Hepatocyte (in vitro differentiated cells): ENCODE measurements at regions not wholly inside any gene's neighbourhood (a gene's known extent, or its start where the extent isn't known, plus 50 kb on each side); places are given as distances from the start of the nearest gene placed in this dataset.

Experiments
- DNase-seq: peaks from one replicate; pipeline ENCODE4 v3.0.0-alpha.2; 2016; ENCODE audit warnings: low spot score
- H2AFZ ChIP-seq: fragments of 200-600 bp; sonication (generic); 2 replicates; pipeline ENCODE4 v1.6.0; 2016; ENCODE audit warnings: antibody characterized with exemption, mild to moderate bottlenecking
- H3K27ac ChIP-seq: fragments of 200-600 bp; sonication (generic); 2 replicates; pipeline ENCODE4 v1.5.1; 2016; ENCODE audit warnings: mild to moderate bottlenecking
- H3K27me3 ChIP-seq: fragments of 200-600 bp; sonication (generic); 2 replicates; pipeline ENCODE4 v1.6.1; 2016
- H3K36me3 ChIP-seq: fragments of 200-600 bp; sonication (generic); replicated peaks from 2 replicates; pipeline ENCODE4 v1.5.1; 2016; ENCODE audit warnings: low read depth; ENCODE audit not compliant: insufficient read depth
- H3K4me1 ChIP-seq: fragments of 200-600 bp; sonication (generic); 2 replicates; pipeline ENCODE4 v1.5.1; 2016; ENCODE audit warnings: mild to moderate bottlenecking, moderate library complexity; ENCODE audit not compliant: insufficient read depth
- H3K4me2 ChIP-seq: fragments of 200-600 bp; sonication (generic); 2 replicates; pipeline ENCODE4 v1.6.0; 2016
- H3K4me3 ChIP-seq: fragments of 200-600 bp; sonication (generic); 2 replicates; pipeline ENCODE4 v1.5.1; 2016; ENCODE audit warnings: mild to moderate bottlenecking
- H3K79me2 ChIP-seq: fragments of 200-600 bp; sonication (generic); 2 replicates; pipeline ENCODE4 v1.6.0; 2017; ENCODE audit warnings: mild to moderate bottlenecking
- H3K9me2 ChIP-seq: fragments of 200-600 bp; sonication (generic); replicated peaks from 2 replicates; pipeline ENCODE4 v1.6.0; 2017; ENCODE audit warnings: mild to moderate bottlenecking; ENCODE audit not compliant: insufficient read depth
- H3K9me3 ChIP-seq: fragments of 200-600 bp; sonication (generic); 2 replicates; pipeline ENCODE4 v1.5.1; 2016; ENCODE audit warnings: low read depth, mild to moderate bottlenecking
- H4K20me1 ChIP-seq: fragments of 200-600 bp; sonication (generic); 2 replicates; pipeline ENCODE4 v1.6.0; 2016; ENCODE audit warnings: mild to moderate bottlenecking; ENCODE audit not compliant: insufficient read depth, poor library complexity, severe bottlenecking
- CTCF ChIP-seq: fragments of 200-600 bp; sonication (generic); IDR thresholded peaks from 2 replicates; pipeline ENCODE4 v1.5.1; 2016; ENCODE audit warnings: antibody characterized with exemption, mild to moderate bottlenecking; ENCODE audit not compliant: poor library complexity
- EZH2 ChIP-seq: fragments of 200-600 bp; sonication (generic); IDR thresholded peaks from 2 replicates; pipeline ENCODE4 v1.6.1; 2016; ENCODE audit warnings: antibody characterized with exemption, mild to moderate bottlenecking, borderline replicate concordance
- EZH2phosphoT487 ChIP-seq: fragments of 200-600 bp; sonication (generic); IDR thresholded peaks from one replicate; pipeline ENCODE4 v1.6.1; 2018; ENCODE audit warnings: antibody characterized with exemption, mild to moderate bottlenecking, low read depth, moderate library complexity; ENCODE audit not compliant: unreplicated experiment, severe bottlenecking
- WGBS: methylation state at CpG from one replicate; pipeline ENCODE4 v1.1.6; 2016; ENCODE audit warnings: low lambda C conversion rate; ENCODE audit errors: missing lambda C conversion rate; 5-methylcytosine and 5-hydroxymethylcytosine counted together

GRCh38 chr1:45258059-45258650, 51.8 kb upstream of the ZSWIM5 start:
- TF ChIP-seq EZH2phosphoT487 (no peak), EZH2 (no peak), CTCF (no peak)
- Histone ChIP-seq H3K27ac (no peak overlapping the region), H3K36me3 (no peaks in the 10 kb centered on the region), H4K20me1 (no peaks in the 10 kb centered on the region), H3K4me1 (no peaks in the 10 kb centered on the region), H3K79me2 (no peaks in the 10 kb centered on the region), H2AFZ (no peak overlapping the region), H3K9me2 (no peaks in the 10 kb centered on the region), H3K27me3 (no peaks in the 10 kb centered on the region), H3K9me3 (peaks cover 7% of the 10 kb centered on the region), H3K4me3 (no peak overlapping the region), H3K4me2 (no peak overlapping the region)
- DNase-seq: no peak
- WGBS: 100% methylated on average over 1 of the region's 1 CpG

DNA sequence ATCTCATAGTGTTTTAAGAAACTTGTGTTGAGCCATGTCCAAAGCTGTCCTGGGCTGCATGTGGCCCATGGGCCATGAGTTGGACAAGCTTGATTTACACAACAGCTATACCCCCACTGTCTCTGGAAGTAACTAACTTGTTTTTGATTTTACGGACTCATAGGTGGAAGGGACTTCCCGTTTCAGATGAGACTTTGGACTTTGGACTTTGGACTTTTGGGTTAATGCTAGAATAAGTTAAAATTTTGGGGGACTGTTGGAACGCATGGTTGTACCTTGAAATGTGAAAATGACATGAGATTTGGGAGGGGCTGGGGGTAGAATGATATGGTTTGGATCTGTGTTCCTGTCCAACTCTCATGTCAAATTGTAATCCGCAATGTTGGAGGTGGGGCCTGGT, 52.6 kb upstream of the ZSWIM5 start:
- no peak for TF ChIP-seq CTCF
- no peak for TF ChIP-seq EZH2phosphoT487
- no peak for TF ChIP-seq EZH2
- H3K4me1 ChIP-seq: no peaks in the 10 kb centered on the region
- no peaks in the 10 kb centered on the region for H3K27me3 ChIP-seq
- no peak overlapping the region for H3K27ac ChIP-seq
- H4K20me1 ChIP-seq: no peaks in the 10 kb centered on the region
- DNase-seq: no peak
- no peak overlapping the region for H2AFZ ChIP-seq
- H3K79me2 ChIP-seq: no peaks in the 10 kb centered on the region
- 85% methylated on average over 4 of the region's 4 CpGs for WGBS
- no peaks in the 10 kb centered on the region for H3K9me2 ChIP-seq
- no peak overlapping the region for H3K4me2 ChIP-seq
- H3K36me3 ChIP-seq: no peaks in the 10 kb centered on the region
- no peak overlapping the region for H3K4me3 ChIP-seq
- H3K9me3 ChIP-seq: peaks cover 7% of the 10 kb centered on the region

DNA sequence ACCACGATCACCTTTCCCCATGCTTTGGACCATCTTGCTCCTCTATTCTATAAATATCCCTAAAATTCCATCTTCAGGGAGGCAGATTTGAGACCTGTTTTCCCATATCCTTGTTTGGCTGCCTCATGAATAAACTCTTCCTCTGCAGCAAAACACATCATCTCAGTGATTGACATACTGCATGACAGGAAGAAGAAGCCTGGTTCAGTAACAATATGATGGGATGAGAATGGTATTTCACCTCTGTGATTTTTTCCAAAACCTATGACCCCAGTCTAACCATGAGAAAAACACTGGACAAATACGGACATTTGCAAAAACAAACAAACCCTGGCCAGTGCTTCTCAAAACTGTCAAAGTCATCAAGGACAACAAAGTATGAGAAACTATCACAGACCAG, 53.8 kb upstream of the ZSWIM5 start:
- Histone ChIP-seq H3K9me2 (no peaks in the 10 kb centered on the region), H3K27ac (no peak overlapping the region), H3K27me3 (no peaks in the 10 kb centered on the region), H3K79me2 (no peaks in the 10 kb centered on the region), H2AFZ (no peak overlapping the region), H4K20me1 (no peaks in the 10 kb centered on the region), H3K36me3 (no peaks in the 10 kb centered on the region), H3K4me2 (no peak overlapping the region), H3K4me1 (no peaks in the 10 kb centered on the region), H3K9me3 (peaks cover 7% of the 10 kb centered on the region), H3K4me3 (no peak overlapping the region)
- TF ChIP-seq EZH2 (no peak), CTCF (no peak)
- 84% methylated on average over 2 of the region's 2 CpGs for WGBS
- DNase-seq: no peak

- no peaks in the 10 kb centered on the region for H3K79me2 ChIP-seq
- H2AFZ ChIP-seq: no peak overlapping the region
- no peaks in the 10 kb centered on the region for H3K36me3 ChIP-seq
- H3K4me2 ChIP-seq: no peak overlapping the region
- WGBS: 87% methylated on average over 4 of the region's 4 CpGs
- H3K4me3 ChIP-seq: no peak overlapping the region
- H3K27ac ChIP-seq: no peak overlapping the region
- H3K4me1 ChIP-seq: no peaks in the 10 kb centered on the region
- H4K20me1 ChIP-seq: no peaks in the 10 kb centered on the region
- no peak for TF ChIP-seq CTCF
- no peak for TF ChIP-seq EZH2
- no peak for TF ChIP-seq EZH2phosphoT487
- DNase-seq: no peak
- H3K27me3 ChIP-seq: no peaks in the 10 kb centered on the region
- no peaks in the 10 kb centered on the region for H3K9me2 ChIP-seq
- H3K9me3 ChIP-seq: peaks cover 4% of the 10 kb centered on the region
Observed at GRCh38 chr1:45263132-45263531, 56.7 kb upstream of the ZSWIM5 start.
